SU-DHL-6 (cell line): ENCODE measurements at regions not wholly inside any gene's neighbourhood (a gene's known extent, or its start where the extent isn't known, plus 50 kb on each side); places are given as distances from the start of the nearest gene placed in this dataset.

Experiments used
- EZH2phosphoT487 ChIP-seq: fragments of 200-600 bp; sonication (generic), shearing (Covaris generic); conservative IDR thresholded peaks from 2 replicates; pipeline ENCODE4 v1.6.1; 2018; ENCODE audit warnings: mild to moderate bottlenecking, antibody characterized with exemption, low read length, moderate library complexity, mixed read lengths
- TF ChIP-seq, protein P1 (sequence below): fragments of 200-600 bp; sonication (generic); IDR thresholded peaks from one replicate; pipeline ENCODE4 v1.5.1; 2017; ENCODE audit warnings: antibody characterized with exemption, mild to moderate bottlenecking, low read length, moderate library complexity; ENCODE audit not compliant: insufficient read depth, poor library complexity, severe bottlenecking

DNA sequence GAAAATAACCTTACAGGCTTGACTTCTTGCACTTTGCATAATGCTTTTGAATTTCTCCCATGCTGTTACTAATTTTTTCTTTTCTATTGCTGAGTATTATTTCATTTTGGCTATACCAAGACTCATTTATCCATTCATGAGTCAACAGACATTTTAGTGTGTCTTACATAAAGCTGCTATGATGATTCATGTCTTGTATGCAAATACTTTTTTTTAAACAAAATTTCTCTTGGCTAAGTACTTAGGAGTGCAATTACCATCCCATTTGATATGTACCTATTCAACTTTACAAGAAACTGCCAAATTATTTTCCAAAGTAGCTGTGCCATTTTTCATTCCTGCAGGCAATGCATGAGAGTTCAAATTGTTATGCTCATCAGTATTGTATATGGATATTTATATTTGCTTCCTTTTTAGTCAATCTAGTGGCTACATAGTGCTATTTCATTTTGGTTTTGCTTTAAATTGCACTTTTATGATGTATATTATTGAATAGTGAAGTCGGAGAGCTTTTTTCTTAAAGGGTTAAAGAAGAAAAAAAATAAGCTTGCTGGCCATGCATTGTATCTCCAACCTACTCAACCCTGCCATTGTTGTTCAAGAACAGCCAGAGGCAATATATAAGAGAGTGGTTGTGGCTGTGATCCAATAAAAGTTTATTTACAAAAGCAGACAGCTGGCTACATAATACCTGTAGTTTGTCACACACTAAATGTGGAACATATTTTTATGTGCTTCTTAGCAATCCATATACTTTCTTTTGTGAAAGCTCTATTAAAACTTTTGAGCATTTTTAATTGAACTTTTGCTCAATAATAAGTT, 862.8 kb downstream of the KCNT2 start:
- TF ChIP-seq, protein P1, sequence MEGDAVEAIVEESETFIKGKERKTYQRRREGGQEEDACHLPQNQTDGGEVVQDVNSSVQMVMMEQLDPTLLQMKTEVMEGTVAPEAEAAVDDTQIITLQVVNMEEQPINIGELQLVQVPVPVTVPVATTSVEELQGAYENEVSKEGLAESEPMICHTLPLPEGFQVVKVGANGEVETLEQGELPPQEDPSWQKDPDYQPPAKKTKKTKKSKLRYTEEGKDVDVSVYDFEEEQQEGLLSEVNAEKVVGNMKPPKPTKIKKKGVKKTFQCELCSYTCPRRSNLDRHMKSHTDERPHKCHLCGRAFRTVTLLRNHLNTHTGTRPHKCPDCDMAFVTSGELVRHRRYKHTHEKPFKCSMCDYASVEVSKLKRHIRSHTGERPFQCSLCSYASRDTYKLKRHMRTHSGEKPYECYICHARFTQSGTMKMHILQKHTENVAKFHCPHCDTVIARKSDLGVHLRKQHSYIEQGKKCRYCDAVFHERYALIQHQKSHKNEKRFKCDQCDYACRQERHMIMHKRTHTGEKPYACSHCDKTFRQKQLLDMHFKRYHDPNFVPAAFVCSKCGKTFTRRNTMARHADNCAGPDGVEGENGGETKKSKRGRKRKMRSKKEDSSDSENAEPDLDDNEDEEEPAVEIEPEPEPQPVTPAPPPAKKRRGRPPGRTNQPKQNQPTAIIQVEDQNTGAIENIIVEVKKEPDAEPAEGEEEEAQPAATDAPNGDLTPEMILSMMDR: no peak
- TF ChIP-seq EZH2phosphoT487: no peak
